DMS79 (cell line): ENCODE measurements at regions not wholly inside any gene's neighbourhood (a gene's known extent, or its start where the extent isn't known, plus 50 kb on each side); places are given as distances from the start of the nearest gene placed in this dataset.

Experiments used
- DNase-seq: peaks from one replicate; lab custom pipeline; 2025; lab: John Stamatoyannopoulos, UW

- no peak for DNase-seq
Observed at GRCh38 chr18:68103561-68103960, 587.0 kb upstream of the DSEL start.

- DNase-seq: no peak
Observed at GRCh38 chr18:68102117-68102516, 585.6 kb upstream of the DSEL start.

- no peak for DNase-seq
Observed at GRCh38 chr18:68098655-68099054, 582.1 kb upstream of the DSEL start.

- no peak for DNase-seq
Observed at GRCh38 chr18:68086481-68086880, 570.0 kb upstream of the DSEL start.

GRCh38 chr18:68085251-68085650 is 568.7 kb upstream of the DSEL start:
- no peak for DNase-seq

GRCh38 chr18:68083776-68084175 is 567.3 kb upstream of the DSEL start:
- no peak for DNase-seq

- DNase-seq: no peak
Observed at GRCh38 chr18:68083131-68083530, 566.6 kb upstream of the DSEL start.

GRCh38 chr18:68072744-68073143 is 556.2 kb upstream of the DSEL start:
- DNase-seq: no peak

- DNase-seq: no peak
Observed at GRCh38 chr18:68060871-68061270, 544.4 kb upstream of the DSEL start.

GRCh38 chr18:68056936-68057335 is 540.4 kb upstream of the DSEL start:
- DNase-seq: no peak

GRCh38 chr18:68054669-68055068 is 538.1 kb upstream of the DSEL start:
- DNase-seq: no peak

- no peak for DNase-seq
Observed at GRCh38 chr18:68053290-68053689, 536.8 kb upstream of the DSEL start.

- DNase-seq: no peak
Observed at GRCh38 chr18:68041327-68041726, 524.8 kb upstream of the DSEL start.

GRCh38 chr18:68040198-68040597 is 523.7 kb upstream of the DSEL start:
- no peak for DNase-seq

GRCh38 chr18:68035774-68036522 is 519.4 kb upstream of the DSEL start:
- DNase-seq: no peak

- no peak for DNase-seq
Observed at GRCh38 chr18:68034296-68034695, 517.8 kb upstream of the DSEL start.

GRCh38 chr18:68033466-68033865 is 516.9 kb upstream of the DSEL start:
- no peak for DNase-seq

- no peak for DNase-seq
Observed at GRCh38 chr18:68024716-68025115, 508.2 kb upstream of the DSEL start.

- no peak for DNase-seq
Observed at GRCh38 chr18:68017385-68017784, 500.9 kb upstream of the DSEL start.

GRCh38 chr18:67997496-67997895 is 481.0 kb upstream of the DSEL start:
- no peak for DNase-seq

GRCh38 chr18:67995769-67996168 is 479.2 kb upstream of the DSEL start:
- DNase-seq: no peak

- DNase-seq: no peak
Observed at GRCh38 chr18:67980241-67980640, 463.7 kb upstream of the DSEL start.

- no peak for DNase-seq
Observed at GRCh38 chr18:67977067-67977616, 460.6 kb upstream of the DSEL start.

GRCh38 chr18:67973916-67974315 is 457.4 kb upstream of the DSEL start:
- DNase-seq: no peak
